Smooth muscle cell (in vitro differentiated cells): ENCODE measurements at regions not wholly inside any gene's neighbourhood (a gene's known extent, or its start where the extent isn't known, plus 50 kb on each side); places are given as distances from the start of the nearest gene placed in this dataset.
A peak's percentile ranks its signal among the peaks of the same experiment; 100 is the strongest.
"Not testable (repeated sequence)": the region's sequence is repeated elsewhere in the genome, so short reads cannot be mapped to it uniquely, and the experiment has no call there.

Experiments used
- DNase-seq: peaks from one replicate; lab custom pipeline; 2025; ENCODE audit not compliant: unreplicated experiment; lab: John Stamatoyannopoulos, UW
- H2AFZ ChIP-seq: fragments of 200-600 bp; sonication (generic); 2 replicates; pipeline ENCODE4 v1.6.0; 2016; ENCODE audit warnings: antibody characterized with exemption, low read depth, mild to moderate bottlenecking
- H3F3A ChIP-seq: fragments of 200-600 bp; sonication (generic); 2 replicates; pipeline ENCODE4 v1.6.0; 2017; ENCODE audit warnings: antibody characterized with exemption, low read depth
- H3K27ac ChIP-seq: fragments of 200-600 bp; sonication (generic); 2 replicates; pipeline ENCODE4 v1.5.1; 2016; ENCODE audit warnings: low read depth, mild to moderate bottlenecking
- H3K27me3 ChIP-seq: fragments of 200-600 bp; sonication (generic); 2 replicates; pipeline ENCODE4 v1.6.1; 2016; ENCODE audit warnings: low read depth, mild to moderate bottlenecking
- H3K36me3 ChIP-seq: fragments of 200-600 bp; sonication (generic); 2 replicates; pipeline ENCODE4 v1.5.1; 2016; ENCODE audit warnings: low read depth
- H3K4me1 ChIP-seq: fragments of 200-600 bp; sonication (generic); 2 replicates; pipeline ENCODE4 v1.5.1; 2016; ENCODE audit warnings: low read depth
- H3K4me2 ChIP-seq: fragments of 200-600 bp; sonication (generic); 2 replicates; pipeline ENCODE4 v1.6.0; 2016; ENCODE audit warnings: mild to moderate bottlenecking
- H3K4me3 ChIP-seq: fragments of 200-600 bp; sonication (generic); 2 replicates; pipeline ENCODE4 v1.5.1; 2016; ENCODE audit warnings: mild to moderate bottlenecking
- H3K79me2 ChIP-seq: fragments of 200-600 bp; sonication (generic); 2 replicates; pipeline ENCODE4 v1.6.0; 2016; ENCODE audit warnings: low read depth, mild to moderate bottlenecking
- H3K9ac ChIP-seq: fragments of 200-600 bp; sonication (generic); 2 replicates; pipeline ENCODE4 v1.6.0; 2016; ENCODE audit warnings: low read depth
- H3K9me3 ChIP-seq: fragments of 200-600 bp; sonication (generic); replicated peaks from 2 replicates; pipeline ENCODE4 v1.5.1; 2016; ENCODE audit warnings: low read depth
- H4K20me1 ChIP-seq: fragments of 200-600 bp; sonication (generic); 2 replicates; pipeline ENCODE4 v1.6.0; 2016; ENCODE audit warnings: low read depth
- WGBS: methylation state at CpG from one replicate; pipeline ENCODE4 v1.1.7; 2016; ENCODE audit warnings: low lambda C conversion rate; 5-methylcytosine and 5-hydroxymethylcytosine counted together
- TF ChIP-seq, protein P1 (sequence below): fragments of 200-600 bp; sonication (generic); IDR thresholded peaks from 2 replicates; pipeline ENCODE4 v1.5.1; 2017; ENCODE audit warnings: borderline replicate concordance, mild to moderate bottlenecking, antibody characterized with exemption; ENCODE audit not compliant: insufficient read depth, poor library complexity, severe bottlenecking

DNA sequence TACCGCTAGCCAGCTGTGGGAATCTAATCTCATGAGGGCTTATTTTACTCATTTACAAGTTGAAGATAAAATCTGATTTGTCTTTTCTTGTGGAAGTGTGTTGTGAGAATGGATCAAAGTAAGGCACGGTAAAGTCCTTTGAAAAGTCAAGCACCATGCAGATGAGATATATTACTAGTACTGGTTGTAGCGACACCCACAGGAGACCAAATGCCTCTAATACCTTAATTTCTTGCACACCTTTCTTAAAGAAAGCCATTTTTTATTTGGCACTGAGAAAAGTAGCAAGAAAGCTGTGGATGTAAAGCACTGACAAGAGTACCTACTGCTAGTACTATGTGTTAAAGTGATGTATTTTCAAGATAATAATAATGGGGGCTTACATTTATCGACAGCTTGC, 191.0 kb upstream of the MMS22L start:
- H3K4me1 ChIP-seq: no peaks in the 10 kb centered on the region
- TF ChIP-seq, protein P1, sequence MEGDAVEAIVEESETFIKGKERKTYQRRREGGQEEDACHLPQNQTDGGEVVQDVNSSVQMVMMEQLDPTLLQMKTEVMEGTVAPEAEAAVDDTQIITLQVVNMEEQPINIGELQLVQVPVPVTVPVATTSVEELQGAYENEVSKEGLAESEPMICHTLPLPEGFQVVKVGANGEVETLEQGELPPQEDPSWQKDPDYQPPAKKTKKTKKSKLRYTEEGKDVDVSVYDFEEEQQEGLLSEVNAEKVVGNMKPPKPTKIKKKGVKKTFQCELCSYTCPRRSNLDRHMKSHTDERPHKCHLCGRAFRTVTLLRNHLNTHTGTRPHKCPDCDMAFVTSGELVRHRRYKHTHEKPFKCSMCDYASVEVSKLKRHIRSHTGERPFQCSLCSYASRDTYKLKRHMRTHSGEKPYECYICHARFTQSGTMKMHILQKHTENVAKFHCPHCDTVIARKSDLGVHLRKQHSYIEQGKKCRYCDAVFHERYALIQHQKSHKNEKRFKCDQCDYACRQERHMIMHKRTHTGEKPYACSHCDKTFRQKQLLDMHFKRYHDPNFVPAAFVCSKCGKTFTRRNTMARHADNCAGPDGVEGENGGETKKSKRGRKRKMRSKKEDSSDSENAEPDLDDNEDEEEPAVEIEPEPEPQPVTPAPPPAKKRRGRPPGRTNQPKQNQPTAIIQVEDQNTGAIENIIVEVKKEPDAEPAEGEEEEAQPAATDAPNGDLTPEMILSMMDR: no peak
- no peak for DNase-seq
- no peaks in the 10 kb centered on the region for H3F3A ChIP-seq
- no peaks in the 10 kb centered on the region for H3K9me3 ChIP-seq
- H3K27me3 ChIP-seq: no peaks in the 10 kb centered on the region
- H3K79me2 ChIP-seq: no peaks in the 10 kb centered on the region
- H3K27ac ChIP-seq: no peak overlapping the region
- no peak overlapping the region for H3K4me3 ChIP-seq
- no peak overlapping the region for H3K9ac ChIP-seq
- 48% methylated on average over 4 of the region's 4 CpGs for WGBS
- H2AFZ ChIP-seq: no peak overlapping the region
- H4K20me1 ChIP-seq: no peaks in the 10 kb centered on the region
- no peak overlapping the region for H3K4me2 ChIP-seq
- H3K36me3 ChIP-seq: no peaks in the 10 kb centered on the region

DNA sequence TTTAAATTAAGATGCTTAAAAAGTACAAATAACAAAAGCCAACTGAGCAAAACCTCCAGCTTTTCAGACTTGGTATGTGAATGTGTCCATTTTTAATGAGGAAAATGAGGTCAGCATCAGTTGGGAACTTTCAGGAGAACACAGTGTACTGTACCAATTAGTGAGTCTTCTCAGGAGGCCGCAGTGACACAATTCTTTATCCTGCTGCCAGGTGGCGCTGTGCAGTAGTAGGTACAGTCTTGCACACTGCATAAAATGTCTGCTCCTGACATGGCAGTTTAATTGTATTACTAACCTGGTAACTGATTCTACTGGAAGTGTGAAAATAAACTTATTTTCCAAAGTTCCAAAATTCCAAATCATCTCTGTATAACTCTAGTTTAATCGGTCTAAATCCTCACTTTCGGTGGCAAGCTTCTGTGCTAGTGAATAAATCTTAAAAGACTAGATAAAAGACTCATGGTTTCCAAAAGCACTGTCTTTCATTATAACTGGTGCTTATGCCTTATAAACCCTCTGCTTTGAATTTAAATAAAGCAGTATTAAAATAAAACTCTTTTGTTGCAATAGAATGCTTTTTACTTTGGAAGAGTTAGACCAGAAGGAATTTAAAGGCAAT, 214.8 kb upstream of the MMS22L start:
- Histone ChIP-seq H3K27me3 (no peaks in the 10 kb centered on the region), H3F3A (no peaks in the 10 kb centered on the region), H3K79me2 (no peaks in the 10 kb centered on the region), H3K36me3 (no peaks in the 10 kb centered on the region), H3K4me1 (no peaks in the 10 kb centered on the region), H3K9ac (no peak overlapping the region), H3K27ac (no peak overlapping the region), H3K4me2 (no peak overlapping the region), H3K9me3 (no peaks in the 10 kb centered on the region), H2AFZ (peak overlapping the region; percentile 91), H3K4me3 (no peak overlapping the region), H4K20me1 (no peaks in the 10 kb centered on the region)
- 39% methylated on average over 4 of the region's 4 CpGs for whole genome bisulfite sequencing
- TF ChIP-seq, protein P1: peak; percentile 87
- no peak for DNase-seq

DNA sequence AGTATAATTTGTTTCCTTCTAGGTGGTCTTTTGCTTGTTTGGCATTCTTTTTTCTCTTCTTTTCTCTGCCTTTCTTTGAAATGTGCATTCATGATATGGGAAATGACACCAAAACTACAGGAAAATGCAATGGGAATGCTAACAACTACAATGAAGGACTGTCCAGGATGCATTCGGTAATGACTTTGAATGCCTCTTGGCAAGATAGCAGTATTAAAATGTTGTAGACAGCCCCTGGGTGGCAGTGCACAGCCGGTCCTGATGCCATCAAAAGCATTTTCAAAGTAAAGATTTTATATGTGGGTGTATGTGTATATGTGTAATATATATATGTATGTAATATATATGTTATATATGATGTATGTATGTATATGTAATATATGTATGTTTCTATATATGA, 218.8 kb upstream of the MMS22L start:
- Histone ChIP-seq H3K36me3 (no peaks in the 10 kb centered on the region), H3K4me1 (no peaks in the 10 kb centered on the region), H3K4me3 (no peak overlapping the region), H3K4me2 (no peak overlapping the region), H3F3A (no peaks in the 10 kb centered on the region), H3K9ac (no peak overlapping the region), H3K27ac (no peak overlapping the region), H2AFZ (no peak overlapping the region), H4K20me1 (no peaks in the 10 kb centered on the region), H3K79me2 (no peaks in the 10 kb centered on the region), H3K9me3 (no peaks in the 10 kb centered on the region), H3K27me3 (no peaks in the 10 kb centered on the region)
- TF ChIP-seq, protein P1: no peak
- DNase-seq: no peak
- WGBS: 73% methylated on average over 2 of the region's 2 CpGs

DNA sequence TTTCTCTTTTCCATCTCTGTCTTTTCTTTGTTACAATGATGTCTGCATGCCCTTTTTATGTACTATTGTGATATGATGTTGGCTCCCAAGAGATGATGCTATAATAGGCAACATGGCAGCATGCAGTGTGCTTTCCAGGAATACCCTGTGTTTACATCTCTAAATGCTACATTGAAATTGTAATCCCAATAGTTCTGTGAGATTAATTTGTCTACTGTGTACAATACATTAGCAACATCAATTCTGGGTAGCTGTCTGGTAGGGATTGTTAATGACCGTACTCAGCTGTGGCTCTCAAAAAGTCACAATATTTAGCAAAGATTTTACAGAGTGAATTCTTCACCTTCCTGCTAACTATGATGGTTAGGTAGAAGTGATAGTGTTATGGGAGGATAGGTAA, 225.6 kb upstream of the MMS22L start:
- no peak for DNase-seq
- Histone ChIP-seq H3K4me3 (no peak overlapping the region), H3K79me2 (no peaks in the 10 kb centered on the region), H3K4me1 (no peaks in the 10 kb centered on the region), H3K27me3 (no peaks in the 10 kb centered on the region), H3K27ac (no peak overlapping the region), H2AFZ (no peak overlapping the region), H4K20me1 (no peaks in the 10 kb centered on the region), H3K4me2 (no peak overlapping the region), H3K9me3 (no peaks in the 10 kb centered on the region), H3K36me3 (no peaks in the 10 kb centered on the region), H3F3A (no peaks in the 10 kb centered on the region), H3K9ac (no peak overlapping the region)
- TF ChIP-seq, protein P1: no peak
- 93% methylated on average over 1 of the region's 1 CpG for WGBS

DNA sequence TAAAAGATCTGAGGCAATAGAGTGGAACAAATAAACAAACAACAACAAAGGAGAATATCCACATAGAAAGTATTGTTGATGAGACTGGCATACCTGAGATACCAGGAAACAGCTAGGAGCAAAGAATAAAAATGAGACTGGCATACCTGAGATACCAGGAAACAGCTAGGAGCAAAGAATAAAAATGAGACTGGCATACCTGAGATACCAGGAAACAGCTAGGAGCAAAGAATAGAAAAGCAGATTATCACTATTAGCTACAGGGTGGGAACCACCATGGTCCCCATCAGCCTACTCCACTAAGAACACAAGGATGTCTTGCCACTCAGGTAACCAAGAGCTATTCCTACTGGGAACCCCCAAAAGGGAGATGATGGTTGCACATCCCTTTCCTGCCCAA, 230.2 kb upstream of the MMS22L start:
- not testable (repeated sequence) for H3K4me3 ChIP-seq, H3K36me3 ChIP-seq, H3K4me2 ChIP-seq, H3K79me2 ChIP-seq, H3K9ac ChIP-seq, H3K27ac ChIP-seq, H3K4me1 ChIP-seq, H3F3A ChIP-seq, DNase-seq, H3K9me3 ChIP-seq, H2AFZ ChIP-seq, H4K20me1 ChIP-seq, H3K27me3 ChIP-seq
